Caco-2 (cell line): ENCODE measurements at regions not wholly inside any gene's neighbourhood (a gene's known extent, or its start where the extent isn't known, plus 50 kb on each side); places are given as distances from the start of the nearest gene placed in this dataset.

Experiments
- BruUV-seq: library from RNA; stranded (reverse); fragments of 400-500 nt; replicated peaks from 2 replicates; lab custom pipeline; 2021; lab: Mats Ljungman, UMichigan
- CTCF ChIA-PET: fragments of 300-600 bp; sonication (Branson Sonifier 250); formaldehyde crosslinking; loops from one replicate; lab custom pipeline; 2022; ENCODE audit warnings: antibody characterized with exemption; lab: Charles Lee
- POLR2A ChIA-PET: fragments of 300-600 bp; sonication (Branson Sonifier 250); formaldehyde crosslinking; loops from one replicate; lab custom pipeline; 2022; ENCODE audit warnings: antibody characterized with exemption; lab: Charles Lee
- DNase-seq, 2 experiments: peaks; one replicate each; pipeline versions ENCODE4 v3.0.0 to v3.0.0-alpha.2; 2020 to 2022
- H3K27me3 ChIP-seq: replicated peaks from 2 replicates; pipeline ENCODE4 v1.6.0; 2011; ENCODE audit warnings: low read length; ENCODE audit not compliant: control insufficient read depth, insufficient read depth
- H3K36me3 ChIP-seq: 2 replicates; pipeline ENCODE4 v1.5.1; 2011; ENCODE audit warnings: low read length; ENCODE audit not compliant: control insufficient read depth, insufficient read depth
- H3K4me1 ChIP-seq: fragments of 250-450 bp; sonication (Bioruptor Pico); 2 replicates; pipeline ENCODE4 v1.5.1; 2020; ENCODE audit warnings: mild to moderate bottlenecking
- H3K4me3 ChIP-seq: 2 replicates; pipeline ENCODE4 v1.5.1; 2011; ENCODE audit warnings: low read depth, mild to moderate bottlenecking, control low read depth, low read length
- H3K9me3 ChIP-seq: fragments of 250-450 bp; sonication (Bioruptor Pico); 2 replicates; pipeline ENCODE4 v1.5.1; 2020; ENCODE audit warnings: mild to moderate bottlenecking, moderate library complexity
- H3K27ac Mint-ChIP-seq: one replicate; pipeline ENCODE4 v1.8.0; 2022; ENCODE audit warnings: mixed read lengths; ENCODE audit not compliant: unreplicated experiment
- H3K27me3 Mint-ChIP-seq: one replicate; pipeline ENCODE4 v1.8.0; 2022; ENCODE audit warnings: mixed read lengths; ENCODE audit not compliant: insufficient read depth, unreplicated experiment
- H3K36me3 Mint-ChIP-seq: one replicate; pipeline ENCODE4 v1.8.0; 2022; ENCODE audit warnings: mild to moderate bottlenecking, mixed read lengths; ENCODE audit not compliant: insufficient read depth, unreplicated experiment
- H3K4me1 Mint-ChIP-seq: one replicate; pipeline ENCODE4 v1.8.0; 2022; ENCODE audit warnings: low read depth, mixed read lengths; ENCODE audit not compliant: unreplicated experiment
- H3K4me3 Mint-ChIP-seq: one replicate; pipeline ENCODE4 v1.8.0; 2022; ENCODE audit warnings: mild to moderate bottlenecking, moderate library complexity, mixed read lengths; ENCODE audit not compliant: unreplicated experiment
- H3K9me3 Mint-ChIP-seq: one replicate; pipeline ENCODE4 v1.8.0; 2022; ENCODE audit warnings: mixed read lengths; ENCODE audit not compliant: unreplicated experiment
- intact Hi-C: fragments of 100-400 bp; cut with micrococcal nuclease; formaldehyde crosslinking; loops from one replicate; pipeline ENCODE4 v1.10.0; 2022; ENCODE audit not compliant: unreplicated experiment
- TF ChIP-seq, protein P1 (sequence below), 2 experiments: fragments of 200-600 bp in 1 of 2; IDR thresholded peaks; 1 replicate in 1 of 2; 2 replicates in 1 of 2; pipeline versions ENCODE4 v1.5.1 to v1.8.0; 2011 to 2022; ENCODE audit warnings: antibody characterized with exemption in 1 of 2, control low read depth in 1 of 2, inconsistent platforms in 1 of 2, low read depth in 1 of 2, low read length in 1 of 2, mild to moderate bottlenecking in 1 of 2, moderate library complexity in 1 of 2; ENCODE audit not compliant: insufficient read depth in 1 of 2, severe bottlenecking in 1 of 2, unreplicated experiment in 1 of 2

DNA sequence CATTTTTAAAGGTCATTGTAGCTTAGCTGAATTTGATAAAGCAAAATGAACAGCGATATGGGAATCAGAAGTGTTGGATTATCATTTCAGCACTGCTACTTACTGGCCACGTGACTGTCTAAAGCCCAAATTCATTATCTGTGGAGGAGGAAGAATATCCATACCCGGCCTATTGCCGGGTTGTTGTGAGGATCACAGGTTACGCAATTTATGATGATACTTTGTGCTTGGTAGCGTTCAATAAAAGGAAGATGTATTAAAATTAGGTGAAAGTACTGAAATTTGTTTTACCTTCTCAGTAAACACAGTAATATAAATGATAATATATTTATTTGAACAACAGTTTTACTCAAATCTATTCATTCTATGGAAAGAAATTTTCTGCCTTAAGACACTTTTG lies 1540.2 kb downstream of the ADGRL3 start:
- Mint-ChIP-seq H3K36me3 (peaks cover 1% of the 10 kb centered on the region), H3K9me3 (no peaks in the 10 kb centered on the region), H3K4me3 (no peak overlapping the region), H3K27ac (no peak overlapping the region), H3K4me1 (no peaks in the 10 kb centered on the region), H3K27me3 (no peaks in the 10 kb centered on the region)
- CTCF ChIA-PET: no interaction called here
- no peak for DNase-seq
- Histone ChIP-seq H3K4me3 (no peak overlapping the region), H3K27me3 (no peaks in the 10 kb centered on the region), H3K4me1 (no peaks in the 10 kb centered on the region), H3K36me3 (no peaks in the 10 kb centered on the region), H3K9me3 (no peaks in the 10 kb centered on the region)
- no TSS peak for BruUV-seq
- intact Hi-C loops: no loop called here
- POLR2A ChIA-PET: no interaction called here
- TF ChIP-seq, protein P1, sequence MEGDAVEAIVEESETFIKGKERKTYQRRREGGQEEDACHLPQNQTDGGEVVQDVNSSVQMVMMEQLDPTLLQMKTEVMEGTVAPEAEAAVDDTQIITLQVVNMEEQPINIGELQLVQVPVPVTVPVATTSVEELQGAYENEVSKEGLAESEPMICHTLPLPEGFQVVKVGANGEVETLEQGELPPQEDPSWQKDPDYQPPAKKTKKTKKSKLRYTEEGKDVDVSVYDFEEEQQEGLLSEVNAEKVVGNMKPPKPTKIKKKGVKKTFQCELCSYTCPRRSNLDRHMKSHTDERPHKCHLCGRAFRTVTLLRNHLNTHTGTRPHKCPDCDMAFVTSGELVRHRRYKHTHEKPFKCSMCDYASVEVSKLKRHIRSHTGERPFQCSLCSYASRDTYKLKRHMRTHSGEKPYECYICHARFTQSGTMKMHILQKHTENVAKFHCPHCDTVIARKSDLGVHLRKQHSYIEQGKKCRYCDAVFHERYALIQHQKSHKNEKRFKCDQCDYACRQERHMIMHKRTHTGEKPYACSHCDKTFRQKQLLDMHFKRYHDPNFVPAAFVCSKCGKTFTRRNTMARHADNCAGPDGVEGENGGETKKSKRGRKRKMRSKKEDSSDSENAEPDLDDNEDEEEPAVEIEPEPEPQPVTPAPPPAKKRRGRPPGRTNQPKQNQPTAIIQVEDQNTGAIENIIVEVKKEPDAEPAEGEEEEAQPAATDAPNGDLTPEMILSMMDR (IDR thresholded peaks at IDR 0.05; ENCODE audit: insufficient read depth in 1 of 2, low read depth in 1 of 2, low read length in 1 of 2, severe bottlenecking in 1 of 2, unreplicated experiment in 1 of 2): no peak

DNA sequence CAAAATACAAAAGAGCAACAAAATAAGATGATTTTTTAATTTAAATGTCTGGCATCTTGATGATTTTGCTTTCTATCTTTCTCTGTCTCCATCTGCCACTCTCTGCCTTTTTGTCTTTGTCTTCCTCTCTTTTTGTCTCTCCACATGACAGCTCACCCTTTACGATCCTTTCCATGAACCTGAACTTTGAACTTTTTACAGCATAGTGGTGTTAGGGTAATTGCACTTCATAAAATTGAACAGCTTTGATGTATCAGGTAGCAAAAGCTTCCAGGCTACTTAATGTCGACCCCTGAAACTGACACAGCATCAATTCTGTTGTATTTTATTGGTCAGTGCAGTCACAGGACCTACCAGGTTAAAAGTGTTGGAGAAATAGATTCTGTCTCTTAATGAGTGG lies 1517.0 kb downstream of the ADGRL3 start:
- intact Hi-C loops: loop anchor here (10.0 kb wide), 1 partner anchor 78 kb away; no protein-coding TSS in a partner anchor
- H3K4me1 Mint-ChIP-seq: no peaks in the 10 kb centered on the region
- CTCF ChIA-PET: no interaction called here
- Histone ChIP-seq H3K4me3 (no peak overlapping the region), H3K4me1 (no peaks in the 10 kb centered on the region), H3K27me3 (no peaks in the 10 kb centered on the region), H3K9me3 (no peaks in the 10 kb centered on the region), H3K36me3 (no peaks in the 10 kb centered on the region)
- DNase-seq: peak in 1 of 2 experiments; percentile 4
- H3K9me3 Mint-ChIP-seq: peaks cover 10% of the 10 kb centered on the region
- TF ChIP-seq, protein P1 (IDR thresholded peaks at IDR 0.05; ENCODE audit: insufficient read depth in 1 of 2, low read depth in 1 of 2, low read length in 1 of 2, severe bottlenecking in 1 of 2, unreplicated experiment in 1 of 2): no peak
- POLR2A ChIA-PET: no interaction called here
- H3K36me3 Mint-ChIP-seq: no peaks in the 10 kb centered on the region
- no peak overlapping the region for H3K27ac Mint-ChIP-seq
- no TSS peak for BruUV-seq
- no peak overlapping the region for H3K4me3 Mint-ChIP-seq
- H3K27me3 Mint-ChIP-seq: no peaks in the 10 kb centered on the region

DNA sequence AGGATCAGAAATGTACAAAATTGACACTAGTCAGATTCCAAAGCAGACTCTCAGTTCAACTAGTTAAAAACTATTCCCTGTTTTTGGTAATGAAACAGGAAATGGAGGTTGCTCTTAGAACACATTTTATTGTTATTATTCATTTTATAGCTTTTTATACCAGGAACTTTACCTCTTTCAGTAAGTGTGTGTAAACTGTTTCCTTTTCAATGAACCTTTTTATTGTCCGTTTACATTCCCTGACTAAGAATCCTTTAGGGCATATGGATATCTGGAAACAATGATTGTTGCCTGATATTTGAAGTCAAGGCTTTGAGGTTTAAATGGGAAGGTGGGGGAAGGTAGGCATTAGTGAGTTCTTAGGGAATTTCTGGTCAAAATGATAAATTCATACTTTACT lies 1511.4 kb downstream of the ADGRL3 start:
- Histone ChIP-seq H3K36me3 (no peaks in the 10 kb centered on the region), H3K27me3 (no peaks in the 10 kb centered on the region), H3K9me3 (no peaks in the 10 kb centered on the region), H3K4me3 (no peak overlapping the region), H3K4me1 (no peaks in the 10 kb centered on the region)
- Mint-ChIP-seq H3K4me1 (no peaks in the 10 kb centered on the region), H3K27ac (no peak overlapping the region), H3K27me3 (no peaks in the 10 kb centered on the region), H3K9me3 (peaks cover 10% of the 10 kb centered on the region), H3K36me3 (no peaks in the 10 kb centered on the region), H3K4me3 (no peak overlapping the region)
- BruUV-seq: no TSS peak
- TF ChIP-seq, protein P1 (IDR thresholded peaks at IDR 0.05; ENCODE audit: insufficient read depth in 1 of 2, low read depth in 1 of 2, low read length in 1 of 2, severe bottlenecking in 1 of 2, unreplicated experiment in 1 of 2): no peak
- intact Hi-C loops: loop anchor here (10.0 kb wide), 1 partner anchor 83 kb away; no protein-coding TSS in a partner anchor
- CTCF ChIA-PET: no interaction called here
- DNase-seq: no peak
- POLR2A ChIA-PET: no interaction called here
